Activated T-helper 2 cell treated with anti-CD3 and anti-CD28 coated beads, Interferon-gamma antibody, Interleukin-2, Interleukin-4, amounts not matched to agents 10 μg/mL and 5 μg/mL and 100 μg/mL, durations not matched to agents 14 hours and 24 hours and 36 hours (primary cell): ENCODE measurements at regions not wholly inside any gene's neighbourhood (a gene's known extent, or its start where the extent isn't known, plus 50 kb on each side); places are given as distances from the start of the nearest gene placed in this dataset.

Source experiments
- DNase-seq: peaks from one replicate; pipeline ENCODE4 v3.0.0; 2021; ENCODE audit warnings: low spot score
- H3K27ac Mint-ChIP-seq: one replicate; pipeline ENCODE4 v1.8.0; 2021; ENCODE audit warnings: mixed read lengths
- H3K27me3 Mint-ChIP-seq: one replicate; pipeline ENCODE4 v1.8.0; 2021; ENCODE audit warnings: low read depth, mixed read lengths
- H3K36me3 Mint-ChIP-seq: one replicate; pipeline ENCODE4 v1.8.0; 2021; ENCODE audit warnings: low read depth, mixed read lengths
- H3K4me1 Mint-ChIP-seq: one replicate; pipeline ENCODE4 v1.8.0; 2021; ENCODE audit warnings: low read depth, mixed read lengths
- H3K4me3 Mint-ChIP-seq: one replicate; pipeline ENCODE4 v1.8.0; 2021; ENCODE audit warnings: low read depth, mild to moderate bottlenecking, moderate library complexity, mixed read lengths
- H3K9me3 Mint-ChIP-seq: one replicate; pipeline ENCODE4 v1.8.0; 2021; ENCODE audit warnings: mixed read lengths
- intact Hi-C: fragments of 100-400 bp; cut with micrococcal nuclease; formaldehyde crosslinking; loops from one replicate; pipeline ENCODE4 v1.15.1; 2023

GRCh38 chr12:89966495-89967240 is 258.0 kb upstream of the ATP2B1 start:
- intact Hi-C loops = no loop called here
- peaks cover 2% of the 10 kb centered on the region for H3K4me1 Mint-ChIP-seq
- no peak overlapping the region for H3K27ac Mint-ChIP-seq
- no peaks in the 10 kb centered on the region for H3K9me3 Mint-ChIP-seq
- H3K4me3 Mint-ChIP-seq = no peak overlapping the region
- DNase-seq = no peak
- H3K27me3 Mint-ChIP-seq = peaks cover 13% of the 10 kb centered on the region
- no peaks in the 10 kb centered on the region for H3K36me3 Mint-ChIP-seq

GRCh38 chr12:89965993-89966392 is 257.4 kb upstream of the ATP2B1 start:
- H3K4me1 Mint-ChIP-seq = peaks cover 5% of the 10 kb centered on the region
- H3K4me3 Mint-ChIP-seq = no peak overlapping the region

DNA sequence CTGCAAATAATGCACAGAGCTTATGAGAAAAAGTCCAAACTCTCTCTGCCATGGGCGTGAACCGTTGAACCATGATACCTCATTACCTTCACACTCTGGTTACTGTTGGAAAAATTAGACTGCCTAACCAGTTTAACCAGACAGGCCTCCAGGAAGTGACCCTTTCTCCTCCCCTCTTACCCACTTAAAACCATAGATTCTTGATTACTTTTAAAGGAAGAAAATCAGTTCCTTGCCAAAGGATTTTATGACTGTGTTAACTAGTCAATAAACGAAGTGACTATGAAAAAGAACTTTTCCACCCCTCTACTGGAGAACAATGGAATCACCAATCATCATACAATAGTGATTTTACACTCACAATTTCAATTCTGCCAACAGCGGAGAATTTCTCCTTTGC is 254.0 kb upstream of the ATP2B1 start:
- intact Hi-C loops = loop anchor here (5.0 kb wide), 6 partner anchors 80 to 420 kb away; partner anchors contain the start of gene ATP2B1
- Mint-ChIP-seq H3K4me3 (no peak overlapping the region), H3K27ac (no peak overlapping the region), H3K36me3 (no peaks in the 10 kb centered on the region), H3K9me3 (no peaks in the 10 kb centered on the region), H3K4me1 (peaks cover 17% of the 10 kb centered on the region), H3K27me3 (peaks cover 13% of the 10 kb centered on the region)
- DNase-seq = no peak

More at GRCh38 chr12:89965993-89966392, 257.4 kb upstream of the ATP2B1 start:
- no peak overlapping the region for H3K27ac Mint-ChIP-seq
- intact Hi-C loops = no loop called here
- no peaks in the 10 kb centered on the region for H3K36me3 Mint-ChIP-seq
- H3K9me3 Mint-ChIP-seq = no peaks in the 10 kb centered on the region
- H3K27me3 Mint-ChIP-seq = peaks cover 20% of the 10 kb centered on the region
- DNase-seq = no peak

GRCh38 chr12:89960607-89961394 is 252.2 kb upstream of the ATP2B1 start:
- no peak overlapping the region for H3K4me3 Mint-ChIP-seq
- H3K27me3 Mint-ChIP-seq = peaks cover 17% of the 10 kb centered on the region
- intact Hi-C loops = loop anchor here (1.0 to 5.0 kb wide), 7 partner anchors 78 to 418 kb away; partner anchors contain the start of gene ATP2B1
- no peak for DNase-seq
- H3K36me3 Mint-ChIP-seq = no peaks in the 10 kb centered on the region
- H3K9me3 Mint-ChIP-seq = no peaks in the 10 kb centered on the region
- H3K4me1 Mint-ChIP-seq = peaks cover 17% of the 10 kb centered on the region
- no peak overlapping the region for H3K27ac Mint-ChIP-seq

GRCh38 chr12:89960011-89960507 is 251.4 kb upstream of the ATP2B1 start:
- Mint-ChIP-seq H3K27ac (no peak overlapping the region), H3K36me3 (no peaks in the 10 kb centered on the region), H3K9me3 (no peaks in the 10 kb centered on the region), H3K4me1 (peaks cover 17% of the 10 kb centered on the region), H3K4me3 (no peak overlapping the region), H3K27me3 (peaks cover 17% of the 10 kb centered on the region)
- intact Hi-C loops = loop anchor here (1.0 to 5.0 kb wide), 7 partner anchors 78 to 418 kb away; partner anchors contain the start of gene ATP2B1
- DNase-seq = no peak

- no peak for DNase-seq
- Mint-ChIP-seq H3K9me3 (no peaks in the 10 kb centered on the region), H3K27me3 (peaks cover 17% of the 10 kb centered on the region), H3K4me1 (peaks cover 17% of the 10 kb centered on the region), H3K27ac (no peak overlapping the region), H3K36me3 (no peaks in the 10 kb centered on the region), H3K4me3 (no peak overlapping the region)
- intact Hi-C loops = no loop called here
These were observed 250.5 kb upstream of the ATP2B1 start for GRCh38 chr12:89959179-89959578.

DNA sequence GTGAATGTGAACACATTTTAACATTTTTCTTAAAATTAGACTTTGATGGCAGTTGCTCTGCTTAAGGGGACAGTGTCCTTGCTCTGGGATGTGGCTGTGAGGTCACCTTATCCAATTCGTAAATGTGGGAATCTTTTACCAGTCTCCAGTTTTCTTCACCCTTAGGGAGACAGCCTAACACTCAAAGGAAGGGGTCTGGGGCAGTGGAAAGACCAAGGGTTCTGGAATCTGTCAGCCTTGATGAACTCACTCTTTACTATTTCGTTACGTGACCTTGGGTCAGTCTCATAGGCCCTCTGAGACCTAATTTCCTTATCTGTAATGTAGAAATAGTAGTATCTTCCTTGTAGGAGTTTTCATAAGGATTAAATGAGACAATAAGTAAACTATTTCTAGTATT is 245.6 kb upstream of the ATP2B1 start:
- H3K27ac Mint-ChIP-seq = no peak overlapping the region
- peaks cover 7% of the 10 kb centered on the region for H3K27me3 Mint-ChIP-seq
- no peak for DNase-seq
- peaks cover 9% of the 10 kb centered on the region for H3K4me1 Mint-ChIP-seq
- H3K4me3 Mint-ChIP-seq = no peak overlapping the region
- no peaks in the 10 kb centered on the region for H3K9me3 Mint-ChIP-seq
- H3K36me3 Mint-ChIP-seq = no peaks in the 10 kb centered on the region
- intact Hi-C loops = no loop called here

DNA sequence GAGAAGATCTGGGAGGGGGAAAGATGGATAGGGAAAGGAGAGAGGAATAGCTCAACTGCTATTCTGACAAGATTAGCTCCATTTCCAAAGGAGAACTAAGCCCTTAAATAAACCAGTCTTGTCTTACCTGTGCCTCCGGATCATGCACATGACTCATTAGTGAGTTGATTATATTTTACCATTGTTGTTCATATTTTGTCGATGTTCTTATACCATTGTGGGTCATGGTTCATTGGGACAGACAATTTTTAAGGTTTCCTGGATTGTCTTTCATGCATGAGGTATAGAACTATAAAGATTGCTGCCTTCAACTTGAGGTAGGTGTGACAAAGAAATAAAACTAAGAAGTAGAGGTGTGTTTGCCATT is 243.0 kb upstream of the ATP2B1 start:
- Mint-ChIP-seq H3K9me3 (no peaks in the 10 kb centered on the region), H3K36me3 (no peaks in the 10 kb centered on the region), H3K27ac (no peak overlapping the region), H3K27me3 (peaks cover 2% of the 10 kb centered on the region), H3K4me1 (peaks cover 14% of the 10 kb centered on the region), H3K4me3 (no peak overlapping the region)
- intact Hi-C loops = loop anchor here (2.0 kb wide), 1 partner anchor 89 kb away; no protein-coding TSS in a partner anchor
- DNase-seq = no peak

- Mint-ChIP-seq H3K36me3 (no peaks in the 10 kb centered on the region), H3K27ac (no peak overlapping the region), H3K4me3 (no peak overlapping the region), H3K27me3 (peaks cover 2% of the 10 kb centered on the region), H3K9me3 (no peaks in the 10 kb centered on the region), H3K4me1 (peaks cover 14% of the 10 kb centered on the region)
- DNase-seq = no peak
- intact Hi-C loops = loop anchor here (2.0 kb wide), 1 partner anchor 88 kb away; no protein-coding TSS in a partner anchor
These were observed 242.5 kb upstream of the ATP2B1 start for GRCh38 chr12:89951050-89951693.

DNA sequence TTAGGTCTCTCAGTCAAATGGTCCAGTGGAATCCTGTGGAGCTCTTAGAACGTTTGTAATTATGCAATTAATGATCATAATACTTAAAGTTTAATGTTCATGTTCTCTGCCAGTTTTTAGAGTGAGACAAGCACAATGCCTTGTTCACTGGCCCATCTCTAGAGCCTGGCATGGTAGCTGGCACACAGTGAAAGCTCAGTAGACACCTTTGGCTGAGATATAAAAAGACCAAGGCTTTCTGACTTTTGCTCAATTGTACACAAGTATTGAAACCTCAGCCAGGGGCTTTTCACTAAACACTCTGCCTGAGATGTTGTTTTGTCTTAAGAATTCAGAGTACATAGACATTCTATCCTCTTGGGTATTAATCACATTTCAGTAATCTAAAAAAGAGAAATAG is 241.8 kb upstream of the ATP2B1 start:
- Mint-ChIP-seq H3K4me1 (peaks cover 14% of the 10 kb centered on the region), H3K36me3 (no peaks in the 10 kb centered on the region), H3K27me3 (peaks cover 2% of the 10 kb centered on the region), H3K9me3 (no peaks in the 10 kb centered on the region), H3K4me3 (no peak overlapping the region), H3K27ac (no peak overlapping the region)
- no peak for DNase-seq
- intact Hi-C loops = loop anchor here (2.0 kb wide), 1 partner anchor 88 kb away; no protein-coding TSS in a partner anchor

- peak; percentile 38 for DNase-seq
- Mint-ChIP-seq H3K9me3 (no peaks in the 10 kb centered on the region), H3K27ac (no peak overlapping the region), H3K4me1 (peaks cover 14% of the 10 kb centered on the region), H3K36me3 (no peaks in the 10 kb centered on the region), H3K4me3 (no peak overlapping the region), H3K27me3 (peaks cover 2% of the 10 kb centered on the region)
- intact Hi-C loops = loop anchor here (2.0 kb wide), 1 partner anchor 87 kb away; no protein-coding TSS in a partner anchor
These were observed 241.0 kb upstream of the ATP2B1 start for GRCh38 chr12:89949457-89950195.
